Stomach (tissue), 8 donors: ENCODE measurements at regions not wholly inside any gene's neighbourhood (a gene's known extent, or its start where the extent isn't known, plus 50 kb on each side); places are given as distances from the start of the nearest gene placed in this dataset.

Source experiments
- DNase-seq, 2 donors: peaks; one replicate each; pipeline versions ENCODE4 v3.0.0 to v3.0.0-alpha.2; 2013 to 2019
- H3K27ac ChIP-seq, 5 donors: fragments of 200-600 bp in 4 of 5; sonication (generic) in 4 of 5; one replicate each; pipeline ENCODE4 v1.5.1; 2013 to 2019; ENCODE audit warnings: mild to moderate bottlenecking in 1 of 5, moderate library complexity in 1 of 5
- H3K27me3 ChIP-seq, 3 donors: fragments of 200-600 bp; sonication (generic); one replicate each; pipeline ENCODE4 v1.5.1; 2017 to 2019; ENCODE audit warnings: mixed run types in 1 of 3
- H3K36me3 ChIP-seq, 4 donors: fragments of 200-600 bp; sonication (generic); 1 replicate in 3 of 4; 2 replicates in 1 of 4; pipeline ENCODE4 v1.5.1; 2016 to 2019
- H3K4me1 ChIP-seq, 4 donors: fragments of 200-600 bp; sonication (generic); one replicate each; pipeline ENCODE4 v1.5.1; 2016 to 2019
- H3K4me3 ChIP-seq, 4 donors: fragments of 200-600 bp; sonication (generic) in 3 of 4; one replicate each; pipeline ENCODE4 v1.5.1; 2016 to 2019; ENCODE audit warnings: mild to moderate bottlenecking in 1 of 4
- H3K9me3 ChIP-seq, 4 donors: fragments of 200-600 bp; sonication (generic); one replicate each; pipeline ENCODE4 v1.5.1; 2016 to 2019
- CTCF ChIP-seq, 7 experiments: fragments of 450-650 bp in 4 of 7; fragments of 200-600 bp in 3 of 7; sonication (generic) in 3 of 7; IDR thresholded peaks; one replicate each; pipeline ENCODE4 v1.5.1; 2016 to 2019; ENCODE audit warnings: antibody characterized with exemption in 7 of 7, control low read depth in 2 of 7, mild to moderate bottlenecking in 1 of 7
- EP300 ChIP-seq: sonication (generic); formaldehyde crosslinking; IDR thresholded peaks from one replicate; pipeline ENCODE4 v1.6.1; 2017; ENCODE audit warnings: antibody characterized with exemption
- POLR2A ChIP-seq, 4 donors: fragments of 450-650 bp; IDR thresholded peaks; one replicate each; pipeline ENCODE4 v1.6.1; 2016; ENCODE audit warnings: antibody characterized with exemption in 4 of 4, control low read depth in 2 of 4, mild to moderate bottlenecking in 1 of 4, moderate library complexity in 1 of 4
- POLR2AphosphoS5 ChIP-seq, 3 donors: sonication (generic); formaldehyde crosslinking; IDR thresholded peaks; one replicate each; pipeline ENCODE4 v1.6.1; 2016; ENCODE audit warnings: antibody characterized with exemption in 3 of 3
- WGBS, 5 donors: extraction: QIAGEN DNeasy Blood & Tissue Kit in 3 of 5; methylation state at CpG; one replicate each; pipeline versions ENCODE4 v1.1.5 to v1.1.7; 2013 to 2018; 5-methylcytosine and 5-hydroxymethylcytosine counted together
- intact Hi-C: fragments of 100-400 bp; cut with DNase I; formaldehyde crosslinking; loops from one replicate; pipeline ENCODE4 v1.15.1; 2023; ENCODE audit warnings: low total_unique reads
- donor health status: healthy with polysubstance abuse.
- donor health status: Bipolar disorder and iron deficiency.
- donor health status: healthy.

- DNase-seq, result no peak
- no peaks in the 10 kb centered on the region for H3K27me3 ChIP-seq
- no peak overlapping the region for H3K4me3 ChIP-seq
- WGBS, 5 donors, result 56 to 65% (median 60%) methylated on average over 11 to 12 of the region's 12 CpGs
- no peak overlapping the region for H3K27ac ChIP-seq
- no peaks in the 10 kb centered on the region for H3K9me3 ChIP-seq
- H3K36me3 ChIP-seq, result no peaks in the 10 kb centered on the region
- TF ChIP-seq EP300 (no peak), CTCF (IDR thresholded peaks at IDR 0.05) (no peak), POLR2AphosphoS5 (IDR thresholded peaks at IDR 0.05) (no peak), POLR2A (IDR thresholded peaks at IDR 0.05) (no peak)
- no peaks in the 10 kb centered on the region for H3K4me1 ChIP-seq
- intact Hi-C loops, result no loop called here
Observed at GRCh38 chr9:119588874-119589744, 219.9 kb upstream of the BRINP1 start.

GRCh38 chr9:119577881-119578280 is 208.6 kb upstream of the BRINP1 start:
- intact Hi-C loops, result no loop called here
- H3K36me3 ChIP-seq, result no peaks in the 10 kb centered on the region
- no peaks in the 10 kb centered on the region for H3K9me3 ChIP-seq
- no peak overlapping the region for H3K27ac ChIP-seq
- TF ChIP-seq EP300 (no peak), POLR2A (IDR thresholded peaks at IDR 0.05) (no peak), CTCF (IDR thresholded peaks at IDR 0.05) (no peak), POLR2AphosphoS5 (IDR thresholded peaks at IDR 0.05) (no peak)
- DNase-seq, result no peak
- no peaks in the 10 kb centered on the region for H3K4me1 ChIP-seq
- no peaks in the 10 kb centered on the region for H3K27me3 ChIP-seq
- no peak overlapping the region for H3K4me3 ChIP-seq
- 77 to 91% (median 81%) methylated on average over 1 of the region's 1 CpG for WGBS, 5 donors

- 32 to 43% (median 34%) methylated on average over 5 of the region's 5 CpGs for WGBS, 5 donors
- TF ChIP-seq CTCF (IDR thresholded peaks at IDR 0.05) (no peak), POLR2A (IDR thresholded peaks at IDR 0.05) (no peak)
- Histone ChIP-seq H3K36me3 (no peaks in the 10 kb centered on the region), H3K4me3 (no peak overlapping the region), H3K27ac (no peak overlapping the region), H3K4me1 (peaks cover 0 to 14% (median 5%) of the 10 kb centered on the region in 4 donors), H3K9me3 (no peaks in the 10 kb centered on the region), H3K27me3 (peaks cover 0 to 8% (median 0%) of the 10 kb centered on the region in 3 donors)
- no peak for DNase-seq
- intact Hi-C loops, result loop anchor here (10.0 kb wide), 1 partner anchor 415 kb away; no protein-coding TSS in a partner anchor
Observed at GRCh38 chr9:119559986-119560385, 190.8 kb upstream of the BRINP1 start.

GRCh38 chr9:119559056-119559455 is 189.8 kb upstream of the BRINP1 start:
- H3K9me3 ChIP-seq, result no peaks in the 10 kb centered on the region
- DNase-seq, result no peak
- H3K27ac ChIP-seq, result no peak overlapping the region
- H3K4me3 ChIP-seq, result no peak overlapping the region
- intact Hi-C loops, result loop anchor here (10.0 kb wide), 1 partner anchor 416 kb away; no protein-coding TSS in a partner anchor
- no peak for TF ChIP-seq POLR2AphosphoS5 (IDR thresholded peaks at IDR 0.05)
- TF ChIP-seq EP300, result no peak
- no peak for TF ChIP-seq CTCF (IDR thresholded peaks at IDR 0.05)
- no peak for TF ChIP-seq POLR2A (IDR thresholded peaks at IDR 0.05)
- H3K36me3 ChIP-seq, result no peaks in the 10 kb centered on the region
- H3K4me1 ChIP-seq, result peaks cover 0 to 14% (median 5%) of the 10 kb centered on the region in 4 donors
- no peaks in the 10 kb centered on the region for H3K27me3 ChIP-seq
